ENCODE measurements at regions not wholly inside any gene's neighbourhood (a gene's known extent, or its start where the extent isn't known, plus 50 kb on each side); places are given as distances from the start of the nearest gene placed in this dataset.

DNA sequence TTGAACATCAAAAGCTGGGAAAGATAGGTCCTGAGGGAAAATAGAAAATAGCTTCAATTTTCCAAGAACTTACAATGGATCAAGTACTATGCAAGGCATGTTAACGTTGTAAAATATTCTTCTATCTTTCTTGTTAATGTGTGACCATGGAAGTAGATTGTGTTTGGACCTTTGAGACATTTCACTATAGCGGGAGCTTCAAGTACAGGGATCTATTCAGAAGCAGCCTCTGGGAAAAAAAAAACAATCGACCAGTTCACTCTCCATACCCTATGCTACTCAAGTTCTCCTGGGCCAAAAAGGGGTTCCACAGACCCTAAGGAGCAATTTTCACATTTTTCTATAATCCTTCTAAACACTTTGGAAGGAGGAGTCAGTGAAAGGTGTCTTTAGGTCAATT is 54.1 kb upstream of the ATP10B start:
- H3K27ac ChIP-seq (ENCODE audit: low read depth in 2 of 2, low read length in 1 of 2), result no peak overlapping the region
- no peak overlapping the region for H3K4me3 ChIP-seq (ENCODE audit: low read depth in 1 of 2, low read length in 2 of 2)
- WGBS, 2 donors, result 71 to 77% methylated on average over 3 of the region's 3 CpGs
- H3K4me1 ChIP-seq (ENCODE audit: control insufficient read depth in 2 of 2, insufficient read depth in 2 of 2, low read length in 1 of 2), result peaks cover 0 to 3% of the 10 kb centered on the region in 2 donors
- H3K27me3 ChIP-seq (ENCODE audit: control insufficient read depth in 1 of 2, insufficient read depth in 2 of 2, low read length in 2 of 2), result no peaks in the 10 kb centered on the region
- no peaks in the 10 kb centered on the region for H3K36me3 ChIP-seq (ENCODE audit: control insufficient read depth in 2 of 2, insufficient read depth in 2 of 2, low read length in 1 of 2)
- no peaks in the 10 kb centered on the region for H3K9me3 ChIP-seq (ENCODE audit: control insufficient read depth in 2 of 2, insufficient read depth in 1 of 2, low read depth in 1 of 2, low read length in 1 of 2)

DNA sequence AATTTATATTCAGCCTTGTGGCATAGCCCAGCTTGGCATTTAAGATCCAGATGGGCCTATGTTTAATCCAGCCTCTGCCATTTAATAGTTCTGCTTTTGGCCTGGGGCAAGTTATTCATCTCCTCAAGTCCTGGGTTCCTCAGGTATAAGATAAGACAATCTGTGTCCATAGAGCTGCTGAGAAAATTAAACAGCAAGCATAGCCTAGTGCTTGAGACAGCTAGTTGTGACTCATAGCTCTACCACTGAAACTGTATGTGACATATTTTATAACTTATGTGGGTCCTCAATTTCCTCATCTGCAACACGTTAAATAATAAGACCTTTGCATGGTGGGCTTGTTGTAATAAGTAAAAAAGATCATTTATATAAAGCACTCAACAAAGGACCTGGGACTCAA is 53.3 kb upstream of the ATP10B start:
- no peaks in the 10 kb centered on the region for H3K27me3 ChIP-seq (ENCODE audit: control insufficient read depth in 1 of 2, insufficient read depth in 2 of 2, low read length in 2 of 2)
- no peak overlapping the region for H3K4me3 ChIP-seq (ENCODE audit: low read depth in 1 of 2, low read length in 2 of 2)
- no peaks in the 10 kb centered on the region for H3K36me3 ChIP-seq (ENCODE audit: control insufficient read depth in 2 of 2, insufficient read depth in 2 of 2, low read length in 1 of 2)
- H3K9me3 ChIP-seq (ENCODE audit: control insufficient read depth in 2 of 2, insufficient read depth in 1 of 2, low read depth in 1 of 2, low read length in 1 of 2), result no peaks in the 10 kb centered on the region
- no peak overlapping the region for H3K27ac ChIP-seq (ENCODE audit: low read depth in 2 of 2, low read length in 1 of 2)
- 55 to 61% methylated on average over 1 of the region's 1 CpG for whole genome bisulfite sequencing, 2 donors
- H3K4me1 ChIP-seq (ENCODE audit: control insufficient read depth in 2 of 2, insufficient read depth in 2 of 2, low read length in 1 of 2), result peaks cover 0 to 3% of the 10 kb centered on the region in 2 donors

DNA sequence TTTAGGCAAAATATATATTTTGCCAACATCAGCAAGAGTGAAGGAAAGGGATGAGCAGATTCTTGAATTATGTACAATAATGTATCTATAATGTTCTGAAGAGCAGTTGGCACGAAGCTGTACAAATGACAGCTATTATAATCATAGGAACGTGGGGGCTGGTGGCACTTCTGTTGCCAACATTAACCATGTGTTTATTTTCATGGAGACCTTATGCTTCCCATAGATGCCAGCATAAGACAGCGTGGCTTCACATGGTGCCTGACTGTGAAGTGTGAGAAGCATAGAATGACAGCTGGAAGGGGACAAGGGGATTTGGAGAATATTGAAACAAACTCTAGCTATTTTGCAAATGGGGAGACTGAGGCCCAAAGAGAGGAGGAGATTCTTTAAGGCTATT is 52.6 kb upstream of the ATP10B start:
- H3K4me3 ChIP-seq (ENCODE audit: low read depth in 1 of 2, low read length in 2 of 2), result no peak overlapping the region
- WGBS, 2 donors, result 61 to 65% methylated on average over 3 of the region's 3 CpGs
- no peaks in the 10 kb centered on the region for H3K27me3 ChIP-seq (ENCODE audit: control insufficient read depth in 1 of 2, insufficient read depth in 2 of 2, low read length in 2 of 2)
- peaks cover 0 to 3% of the 10 kb centered on the region in 2 donors for H3K4me1 ChIP-seq (ENCODE audit: control insufficient read depth in 2 of 2, insufficient read depth in 2 of 2, low read length in 1 of 2)
- H3K27ac ChIP-seq (ENCODE audit: low read depth in 2 of 2, low read length in 1 of 2), result no peak overlapping the region
- no peaks in the 10 kb centered on the region for H3K9me3 ChIP-seq (ENCODE audit: control insufficient read depth in 2 of 2, insufficient read depth in 1 of 2, low read depth in 1 of 2, low read length in 1 of 2)
- no peaks in the 10 kb centered on the region for H3K36me3 ChIP-seq (ENCODE audit: control insufficient read depth in 2 of 2, insufficient read depth in 2 of 2, low read length in 1 of 2)

DNA sequence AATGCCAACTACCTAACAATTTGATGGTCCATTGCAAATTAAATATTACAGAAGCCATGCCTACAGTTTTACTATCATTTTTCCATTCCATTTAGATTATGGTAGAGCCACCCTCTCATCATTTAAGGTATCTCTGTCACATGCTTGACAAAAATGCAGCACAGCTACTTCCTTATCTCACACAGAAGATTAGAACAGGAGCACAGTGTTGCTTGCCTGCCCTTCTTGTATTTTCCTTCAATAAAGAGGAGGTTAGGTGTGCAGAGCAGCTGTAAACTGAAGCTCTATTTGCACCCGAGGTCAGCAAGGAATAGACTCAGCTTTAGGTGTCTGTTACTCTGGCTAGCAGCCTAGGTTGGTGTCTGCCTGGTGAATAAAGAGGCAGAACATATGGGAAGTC is 51.5 kb upstream of the ATP10B start:
- Histone ChIP-seq H3K27me3 (ENCODE audit: control insufficient read depth in 1 of 2, insufficient read depth in 2 of 2, low read length in 2 of 2) (no peaks in the 10 kb centered on the region), H3K9me3 (ENCODE audit: control insufficient read depth in 2 of 2, insufficient read depth in 1 of 2, low read depth in 1 of 2, low read length in 1 of 2) (no peaks in the 10 kb centered on the region), H3K27ac (ENCODE audit: low read depth in 2 of 2, low read length in 1 of 2) (no peak overlapping the region), H3K4me3 (ENCODE audit: low read depth in 1 of 2, low read length in 2 of 2) (no peak overlapping the region), H3K36me3 (ENCODE audit: control insufficient read depth in 2 of 2, insufficient read depth in 2 of 2, low read length in 1 of 2) (no peaks in the 10 kb centered on the region), H3K4me1 (ENCODE audit: control insufficient read depth in 2 of 2, insufficient read depth in 2 of 2, low read length in 1 of 2) (peaks cover 0 to 3% of the 10 kb centered on the region in 2 donors)
- WGBS, 2 donors, result 4 to 14% methylated on average over 1 of the region's 1 CpG

DNA sequence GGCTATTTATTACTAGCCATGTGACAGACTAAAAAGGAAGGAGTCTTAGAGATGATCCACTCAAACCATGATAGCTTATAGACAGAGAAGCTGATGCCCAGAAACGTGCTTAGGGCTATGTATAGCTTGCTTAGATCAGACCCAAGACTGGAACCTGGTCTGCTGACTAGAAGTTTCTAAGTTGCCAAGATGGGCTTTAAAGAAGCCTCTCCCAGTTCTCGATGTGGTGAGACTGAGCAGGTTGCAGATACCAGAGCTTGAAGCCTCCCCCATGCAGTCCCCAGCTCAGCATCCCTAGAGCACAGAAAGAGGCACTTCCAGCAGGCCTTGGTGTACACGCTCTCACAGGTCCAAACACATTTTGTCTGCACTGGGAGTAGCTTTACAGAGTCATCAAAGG is 51.1 kb upstream of the ATP10B start:
- no peak overlapping the region for H3K27ac ChIP-seq (ENCODE audit: low read depth in 2 of 2, low read length in 1 of 2)
- WGBS, 2 donors, result 41 to 49% methylated on average over 3 of the region's 3 CpGs

More for the DNA sequence above, 51.1 kb upstream of the ATP10B start:
- no peaks in the 10 kb centered on the region for H3K9me3 ChIP-seq (ENCODE audit: control insufficient read depth in 2 of 2, insufficient read depth in 1 of 2, low read depth in 1 of 2, low read length in 1 of 2)
- no peak overlapping the region for H3K4me3 ChIP-seq (ENCODE audit: low read depth in 1 of 2, low read length in 2 of 2)
- no peaks in the 10 kb centered on the region for H3K27me3 ChIP-seq (ENCODE audit: control insufficient read depth in 1 of 2, insufficient read depth in 2 of 2, low read length in 2 of 2)
- H3K36me3 ChIP-seq (ENCODE audit: control insufficient read depth in 2 of 2, insufficient read depth in 2 of 2, low read length in 1 of 2), result no peaks in the 10 kb centered on the region
- H3K4me1 ChIP-seq (ENCODE audit: control insufficient read depth in 2 of 2, insufficient read depth in 2 of 2, low read length in 1 of 2), result peaks cover 0 to 3% of the 10 kb centered on the region in 2 donors
